Urinary bladder (tissue), 3 donors: ENCODE measurements at regions not wholly inside any gene's neighbourhood (a gene's known extent, or its start where the extent isn't known, plus 50 kb on each side); places are given as distances from the start of the nearest gene placed in this dataset.

Source experiments
- DNase-seq: peaks from one replicate; pipeline ENCODE4 v3.0.0-alpha.2; 2015; ENCODE audit errors: extremely low spot score
- H3K27ac ChIP-seq: one replicate; pipeline ENCODE4 v1.5.1; 2013; ENCODE audit warnings: low read depth, mild to moderate bottlenecking, moderate library complexity
- H3K36me3 ChIP-seq: one replicate; pipeline ENCODE4 v1.6.1; 2013; ENCODE audit warnings: mild to moderate bottlenecking, moderate library complexity; ENCODE audit not compliant: insufficient read depth
- H3K4me1 ChIP-seq: one replicate; pipeline ENCODE4 v1.6.1; 2013; ENCODE audit warnings: mild to moderate bottlenecking, moderate library complexity; ENCODE audit not compliant: insufficient read depth
- H3K4me3 ChIP-seq: one replicate; pipeline ENCODE4 v1.5.1; 2013; ENCODE audit warnings: low read depth, low read length
- whole genome bisulfite sequencing: extraction: QIAGEN DNeasy Blood & Tissue Kit; methylation state at CpG from one replicate; pipeline ENCODE4 v1.1.7; 2013; 5-methylcytosine and 5-hydroxymethylcytosine counted together
- donor health status: healthy with polysubstance abuse.
- donor health status: healthy.

GRCh38 chr18:21928925-21929324 lies 188.3 kb downstream of the MIB1 start:
- no peak for DNase-seq
- no peaks in the 10 kb centered on the region for H3K4me1 ChIP-seq
- H3K36me3 ChIP-seq, result no peaks in the 10 kb centered on the region
- H3K27ac ChIP-seq, result no peak overlapping the region
- 62% methylated on average over 4 of the region's 4 CpGs for WGBS
- no peak overlapping the region for H3K4me3 ChIP-seq

- Histone ChIP-seq H3K36me3 (no peaks in the 10 kb centered on the region), H3K27ac (no peak overlapping the region), H3K4me3 (no peak overlapping the region), H3K4me1 (no peaks in the 10 kb centered on the region)
- DNase-seq, result no peak
- WGBS, result 72% methylated on average over 6 of the region's 6 CpGs
Observed at GRCh38 chr18:21930177-21930576, 189.6 kb downstream of the MIB1 start.

GRCh38 chr18:21933931-21934765 lies 193.6 kb downstream of the MIB1 start:
- 85% methylated on average over 10 of the region's 10 CpGs for WGBS
- no peak for DNase-seq
- H3K27ac ChIP-seq, result no peak overlapping the region
- H3K4me3 ChIP-seq, result no peak overlapping the region
- no peaks in the 10 kb centered on the region for H3K36me3 ChIP-seq
- H3K4me1 ChIP-seq, result no peaks in the 10 kb centered on the region

- Histone ChIP-seq H3K4me1 (no peaks in the 10 kb centered on the region), H3K4me3 (no peak overlapping the region), H3K27ac (no peak overlapping the region), H3K36me3 (no peaks in the 10 kb centered on the region)
- no peak for DNase-seq
- 90% methylated on average over 4 of the region's 4 CpGs for WGBS
Observed at GRCh38 chr18:21934766-21935015, 194.1 kb downstream of the MIB1 start.

GRCh38 chr18:21943456-21943855 lies 202.9 kb downstream of the MIB1 start:
- Histone ChIP-seq H3K36me3 (no peaks in the 10 kb centered on the region), H3K4me3 (no peak overlapping the region), H3K4me1 (no peaks in the 10 kb centered on the region), H3K27ac (no peak overlapping the region)
- 81% methylated on average over 4 of the region's 4 CpGs for WGBS
- no peak for DNase-seq

- 60% methylated on average over 8 of the region's 8 CpGs for WGBS
Observed at GRCh38 chr18:21949326-21950015, 208.9 kb downstream of the MIB1 start.

GRCh38 chr18:21955757-21956652 lies 213.4 kb upstream of the GATA6 start:
- H3K4me3 ChIP-seq, result no peak overlapping the region
- no peak overlapping the region for H3K27ac ChIP-seq
- H3K4me1 ChIP-seq, result no peaks in the 10 kb centered on the region
- H3K36me3 ChIP-seq, result no peaks in the 10 kb centered on the region
- WGBS, result 46% methylated on average over 8 of the region's 8 CpGs
- no peak for DNase-seq

More at GRCh38 chr18:21949326-21950015, 208.9 kb downstream of the MIB1 start:
- no peak for DNase-seq
- Histone ChIP-seq H3K4me3 (no peak overlapping the region), H3K27ac (no peak overlapping the region), H3K36me3 (no peaks in the 10 kb centered on the region), H3K4me1 (no peaks in the 10 kb centered on the region)

GRCh38 chr18:21958263-21958662 lies 211.1 kb upstream of the GATA6 start:
- Histone ChIP-seq H3K4me3 (no peak overlapping the region), H3K27ac (no peak overlapping the region), H3K36me3 (no peaks in the 10 kb centered on the region), H3K4me1 (no peaks in the 10 kb centered on the region)
- DNase-seq, result no peak
- WGBS, result 81% methylated on average over 8 of the region's 8 CpGs

- WGBS, result 59% methylated on average over 5 of the region's 5 CpGs
- no peak overlapping the region for H3K27ac ChIP-seq
- H3K4me3 ChIP-seq, result no peak overlapping the region
- H3K36me3 ChIP-seq, result no peaks in the 10 kb centered on the region
- DNase-seq, result no peak
- H3K4me1 ChIP-seq, result no peaks in the 10 kb centered on the region
Observed at GRCh38 chr18:21958707-21959450, 210.5 kb upstream of the GATA6 start.

GRCh38 chr18:21960189-21960588 lies 209.2 kb upstream of the GATA6 start:
- Histone ChIP-seq H3K4me3 (no peak overlapping the region), H3K36me3 (no peaks in the 10 kb centered on the region), H3K4me1 (no peaks in the 10 kb centered on the region), H3K27ac (no peak overlapping the region)
- DNase-seq, result no peak
- 69% methylated on average over 8 of the region's 8 CpGs for WGBS

- no peaks in the 10 kb centered on the region for H3K36me3 ChIP-seq
- no peak overlapping the region for H3K27ac ChIP-seq
- no peak overlapping the region for H3K4me3 ChIP-seq
- no peak for DNase-seq
- H3K4me1 ChIP-seq, result no peaks in the 10 kb centered on the region
- WGBS, result 91% methylated on average over 5 of the region's 5 CpGs
Observed at GRCh38 chr18:21963336-21963735, 206.1 kb upstream of the GATA6 start.

GRCh38 chr18:21968338-21968737 lies 201.1 kb upstream of the GATA6 start:
- Histone ChIP-seq H3K27ac (no peak overlapping the region), H3K4me3 (no peak overlapping the region), H3K36me3 (no peaks in the 10 kb centered on the region), H3K4me1 (no peaks in the 10 kb centered on the region)
- no peak for DNase-seq
- WGBS, result 93% methylated on average over 4 of the region's 4 CpGs

GRCh38 chr18:21972281-21972680 lies 197.1 kb upstream of the GATA6 start:
- Histone ChIP-seq H3K4me1 (no peaks in the 10 kb centered on the region), H3K27ac (no peak overlapping the region), H3K36me3 (no peaks in the 10 kb centered on the region), H3K4me3 (no peak overlapping the region)
- 80% methylated on average over 7 of the region's 7 CpGs for WGBS
- DNase-seq, result no peak
